ACC112 (cell line): ENCODE measurements at regions not wholly inside any gene's neighbourhood (a gene's known extent, or its start where the extent isn't known, plus 50 kb on each side); places are given as distances from the start of the nearest gene placed in this dataset.

Experiments
- H2AFZ ChIP-seq: fragments of 200-600 bp; sonication (generic); one replicate; pipeline ENCODE4 v1.6.0; 2017; ENCODE audit warnings: antibody characterized with exemption, low read length; ENCODE audit not compliant: unreplicated experiment
- H3K27ac ChIP-seq: fragments of 200-600 bp; sonication (generic); 2 replicates; pipeline ENCODE4 v1.5.1; 2014; ENCODE audit warnings: low read depth, mild to moderate bottlenecking, antibody characterized with exemption, low read length, moderate library complexity
- H3K27me3 ChIP-seq: fragments of 200-600 bp; sonication (generic); 2 replicates; pipeline ENCODE4 v1.6.1; 2014; ENCODE audit warnings: mild to moderate bottlenecking, antibody characterized with exemption, low read length, moderate library complexity, mixed read lengths; ENCODE audit not compliant: insufficient read depth
- H3K36me3 ChIP-seq: fragments of 200-600 bp; sonication (generic); 2 replicates; pipeline ENCODE4 v1.6.1; 2016; ENCODE audit warnings: mild to moderate bottlenecking, antibody characterized with exemption, low read length, moderate library complexity, mixed read lengths; ENCODE audit not compliant: insufficient read depth
- H3K4me1 ChIP-seq: fragments of 200-600 bp; sonication (generic); one replicate; pipeline ENCODE4 v1.6.1; 2016; ENCODE audit warnings: low read length, mixed read lengths; ENCODE audit not compliant: insufficient read depth, unreplicated experiment, control insufficient read depth
- H3K4me3 ChIP-seq: fragments of 200-600 bp; sonication (generic); 2 replicates; pipeline ENCODE4 v1.5.1; 2014; ENCODE audit warnings: mild to moderate bottlenecking, low read depth, low read length
- H3K79me2 ChIP-seq: fragments of 200-600 bp; sonication (generic); one replicate; pipeline ENCODE4 v1.6.0; 2016; ENCODE audit warnings: low read length; ENCODE audit not compliant: control insufficient read depth, unreplicated experiment, insufficient read depth

DNA sequence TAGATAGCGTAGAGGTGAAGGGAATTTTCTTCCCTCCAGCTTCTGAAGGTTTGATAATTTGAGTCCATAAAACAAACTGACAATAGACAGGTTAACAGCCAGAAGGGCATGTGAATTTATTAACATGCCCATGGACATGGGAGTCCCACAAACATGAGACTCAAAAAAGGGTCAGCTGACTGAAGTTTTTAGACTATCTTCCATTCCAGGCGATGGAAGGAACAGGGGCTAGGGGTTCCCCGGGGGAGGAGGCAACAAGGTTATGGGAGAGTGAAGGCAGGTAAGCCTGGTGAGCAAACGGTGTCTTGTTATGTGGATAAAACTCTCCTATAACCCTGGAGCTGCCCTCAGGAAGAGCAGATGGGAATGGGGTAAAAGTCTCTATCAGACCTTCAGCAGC is 81.5 kb upstream of the SORBS2 start:
- no peaks in the 10 kb centered on the region for H3K4me1 ChIP-seq

DNA sequence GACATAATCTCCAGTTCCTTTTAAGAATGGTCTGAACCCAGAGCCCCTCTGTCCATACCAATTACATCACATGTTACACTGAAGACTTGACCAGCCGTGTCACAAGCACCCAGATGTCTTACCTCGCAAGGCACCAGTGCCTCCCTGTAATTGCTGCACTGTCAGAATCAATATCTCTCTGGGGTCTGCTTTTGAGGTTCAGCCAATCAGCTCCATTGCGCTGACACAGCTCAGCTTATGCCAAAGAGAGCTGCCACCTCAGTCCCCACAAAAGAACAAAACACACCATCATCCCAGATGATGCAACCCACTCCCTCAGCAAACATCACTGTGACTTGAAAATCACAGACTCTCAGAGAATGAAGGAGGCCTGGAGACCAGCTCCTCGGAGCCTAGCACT is 82.5 kb upstream of the SORBS2 start:
- Histone ChIP-seq H3K4me1 (no peaks in the 10 kb centered on the region), H3K79me2 (no peaks in the 10 kb centered on the region), H2AFZ (no peak overlapping the region), H3K4me3 (no peak overlapping the region), H3K27me3 (no peaks in the 10 kb centered on the region), H3K36me3 (no peaks in the 10 kb centered on the region), H3K27ac (no peak overlapping the region)

More for the DNA sequence above, 81.5 kb upstream of the SORBS2 start:
- H2AFZ ChIP-seq: no peak overlapping the region
- no peaks in the 10 kb centered on the region for H3K27me3 ChIP-seq
- no peak overlapping the region for H3K27ac ChIP-seq
- H3K79me2 ChIP-seq: no peaks in the 10 kb centered on the region
- H3K36me3 ChIP-seq: no peaks in the 10 kb centered on the region
- H3K4me3 ChIP-seq: no peak overlapping the region

DNA sequence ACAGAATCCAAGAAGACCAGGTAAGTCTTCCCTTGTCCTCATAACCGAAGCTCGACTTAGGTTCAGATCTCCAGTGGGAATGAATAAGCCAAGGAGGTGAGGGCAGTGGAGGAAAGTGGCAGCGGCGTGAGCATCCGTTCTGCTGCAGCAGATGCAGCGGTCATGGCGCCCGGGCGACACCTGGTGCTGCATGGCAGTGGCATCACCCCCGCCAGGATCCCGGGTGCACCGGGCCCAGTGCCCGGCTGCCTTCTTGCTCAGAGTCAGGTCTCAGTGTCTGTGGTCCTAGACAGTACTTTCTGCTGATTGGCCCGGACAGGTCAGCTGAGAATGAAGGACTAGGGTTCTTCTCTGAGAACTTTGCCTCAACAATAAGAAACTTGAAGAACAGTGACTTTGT is 83.4 kb upstream of the SORBS2 start:
- H3K27me3 ChIP-seq: no peaks in the 10 kb centered on the region
- no peaks in the 10 kb centered on the region for H3K4me1 ChIP-seq
- no peaks in the 10 kb centered on the region for H3K79me2 ChIP-seq
- no peaks in the 10 kb centered on the region for H3K36me3 ChIP-seq
- H2AFZ ChIP-seq: no peak overlapping the region
- H3K27ac ChIP-seq: no peak overlapping the region
- H3K4me3 ChIP-seq: no peak overlapping the region

DNA sequence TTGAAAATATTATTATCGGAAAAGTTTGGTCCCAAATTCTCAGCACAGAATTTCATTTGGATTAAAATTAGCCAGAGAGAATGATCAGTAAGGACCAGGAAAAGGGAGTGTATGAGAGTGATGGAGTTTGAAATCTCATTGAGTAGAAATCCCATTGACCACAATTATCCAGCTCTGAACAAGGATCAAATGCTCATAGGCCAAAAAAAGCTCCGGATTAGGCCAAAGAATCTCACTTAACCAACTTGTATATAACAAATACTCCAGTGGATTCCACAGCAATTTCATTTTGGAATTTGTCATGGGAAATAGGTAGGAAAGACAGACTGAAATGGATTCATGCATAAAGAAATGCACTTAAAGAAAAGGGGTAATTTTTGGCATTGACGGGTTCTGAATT is 83.9 kb upstream of the SORBS2 start:
- H3K4me3 ChIP-seq: no peak overlapping the region
- H3K27me3 ChIP-seq: no peaks in the 10 kb centered on the region
- no peak overlapping the region for H3K27ac ChIP-seq
- no peak overlapping the region for H2AFZ ChIP-seq
- H3K79me2 ChIP-seq: no peaks in the 10 kb centered on the region
- H3K4me1 ChIP-seq: no peaks in the 10 kb centered on the region
- no peaks in the 10 kb centered on the region for H3K36me3 ChIP-seq

DNA sequence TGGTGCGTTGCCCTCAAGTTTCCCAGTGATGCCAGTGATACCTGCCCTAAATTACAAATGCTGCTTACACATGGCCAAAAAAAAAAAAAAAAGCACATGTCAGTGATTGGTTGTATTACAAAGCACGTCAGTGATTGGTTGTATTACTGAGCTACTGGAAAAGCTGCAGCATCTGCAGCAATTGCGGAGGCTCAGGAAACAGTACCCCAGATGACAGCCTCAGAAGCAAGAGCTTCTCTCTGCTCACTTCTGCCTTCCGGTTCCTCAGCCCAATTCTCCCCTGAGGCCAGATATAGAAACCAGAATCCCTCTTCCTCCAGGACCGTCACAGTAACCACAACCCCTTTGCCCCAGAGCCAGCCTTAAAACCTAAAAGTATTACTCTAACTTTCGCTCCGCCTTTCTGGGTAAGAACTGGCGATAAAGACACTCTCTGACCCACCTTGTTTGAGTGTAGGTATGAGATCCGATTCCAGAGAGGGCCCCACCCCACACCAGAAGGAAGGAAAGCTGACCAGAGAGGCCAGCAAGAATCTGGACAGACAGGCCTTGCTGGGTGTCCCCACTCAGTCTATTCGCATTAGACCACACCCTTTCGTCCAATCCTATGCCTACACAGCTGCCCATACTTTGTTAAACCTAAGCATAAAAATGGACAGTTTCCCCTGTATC is 85.0 kb upstream of the SORBS2 start:
- Histone ChIP-seq H3K4me3 (no peak overlapping the region), H3K4me1 (no peaks in the 10 kb centered on the region), H2AFZ (no peak overlapping the region)

DNA sequence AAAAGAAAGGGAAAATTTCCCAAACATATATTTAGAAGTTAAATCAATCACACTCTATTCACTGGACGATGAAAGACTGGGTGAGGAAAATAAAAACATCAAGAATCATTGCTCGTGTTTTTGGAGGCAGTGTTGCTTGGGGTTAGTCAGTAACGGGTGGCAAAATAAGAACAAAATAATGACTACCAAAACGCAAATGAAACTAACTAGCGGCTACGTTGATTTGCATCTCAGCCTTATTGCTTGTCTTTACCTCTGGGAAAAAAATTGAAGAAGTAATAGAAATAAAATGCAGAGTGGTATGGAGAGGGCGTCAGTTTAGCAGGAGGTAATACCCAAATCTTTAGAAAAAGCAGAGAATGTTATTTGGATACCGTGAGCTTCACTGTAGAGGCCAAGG is 86.4 kb upstream of the SORBS2 start:
- Histone ChIP-seq H3K4me3 (no peak overlapping the region), H3K27me3 (no peaks in the 10 kb centered on the region), H3K4me1 (no peaks in the 10 kb centered on the region), H3K36me3 (no peaks in the 10 kb centered on the region), H3K79me2 (no peaks in the 10 kb centered on the region), H2AFZ (no peak overlapping the region), H3K27ac (no peak overlapping the region)

More for the DNA sequence above, 85.0 kb upstream of the SORBS2 start:
- Histone ChIP-seq H3K27ac (no peak overlapping the region), H3K27me3 (no peaks in the 10 kb centered on the region), H3K36me3 (no peaks in the 10 kb centered on the region), H3K79me2 (no peaks in the 10 kb centered on the region)

DNA sequence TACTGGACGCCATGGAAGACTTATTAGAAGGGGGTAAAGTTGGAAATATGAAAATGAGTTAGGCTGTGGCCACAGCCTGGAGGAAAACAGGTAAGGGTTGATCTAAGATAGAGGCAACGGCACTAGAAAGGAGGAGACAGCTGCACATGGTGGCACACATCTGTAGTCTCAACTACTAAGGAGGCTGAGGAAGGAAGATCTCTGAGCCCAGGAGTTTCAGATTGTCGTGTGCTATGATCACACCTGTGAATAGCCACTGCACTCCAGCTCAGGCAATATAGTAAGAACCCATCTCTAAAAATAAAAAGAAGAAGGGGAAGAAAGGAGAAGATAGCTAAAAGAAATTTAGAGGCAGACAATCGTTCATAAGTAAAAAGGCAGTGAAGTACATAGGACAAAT is 87.8 kb upstream of the SORBS2 start:
- Histone ChIP-seq H3K4me1 (no peaks in the 10 kb centered on the region), H2AFZ (no peak overlapping the region), H3K27me3 (no peaks in the 10 kb centered on the region)

DNA sequence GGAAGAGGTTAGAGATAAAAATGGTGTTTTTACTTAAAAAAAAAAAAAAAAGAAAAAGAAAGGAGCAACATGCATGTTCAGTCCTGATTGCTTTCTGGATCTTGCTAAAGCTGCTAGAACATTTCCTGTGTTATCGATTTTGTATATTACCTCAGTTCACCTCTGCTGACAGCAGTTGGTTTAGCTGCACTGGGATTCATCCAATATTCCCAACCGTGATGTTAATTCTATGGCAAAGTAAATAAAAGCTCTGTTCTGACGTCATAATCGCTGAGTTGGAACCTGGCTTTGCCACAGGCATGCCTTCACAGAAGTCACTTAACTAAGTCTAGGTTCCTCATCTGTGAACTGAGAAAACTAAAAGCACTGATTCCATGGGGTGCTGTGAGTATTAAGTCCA is 90.7 kb upstream of the SORBS2 start:
- Histone ChIP-seq H3K27me3 (no peaks in the 10 kb centered on the region), H2AFZ (no peak overlapping the region), H3K36me3 (no peaks in the 10 kb centered on the region), H3K4me3 (no peak overlapping the region), H3K79me2 (no peaks in the 10 kb centered on the region), H3K27ac (no peak overlapping the region), H3K4me1 (no peaks in the 10 kb centered on the region)

More for the DNA sequence above, 87.8 kb upstream of the SORBS2 start:
- Histone ChIP-seq H3K36me3 (no peaks in the 10 kb centered on the region), H3K4me3 (no peak overlapping the region), H3K79me2 (no peaks in the 10 kb centered on the region), H3K27ac (no peak overlapping the region)

DNA sequence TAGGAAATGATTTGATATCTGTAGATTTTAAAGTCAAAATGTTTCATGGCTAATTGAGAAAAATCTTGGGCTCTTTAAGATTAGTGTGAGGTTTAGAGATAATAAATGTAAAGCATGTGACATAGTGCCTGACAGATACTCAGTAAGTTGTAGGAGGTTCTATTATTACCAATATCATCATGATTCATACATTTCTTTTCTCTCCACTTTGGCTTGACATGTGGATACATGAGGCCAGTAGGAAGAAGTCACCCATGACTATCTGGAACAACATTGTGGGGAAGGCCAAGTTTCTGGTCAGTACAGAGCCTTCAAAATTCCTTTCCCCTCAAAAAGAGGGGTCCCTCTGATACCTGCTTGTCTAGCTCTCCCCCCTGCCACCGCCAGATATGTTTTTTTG is 91.2 kb upstream of the SORBS2 start:
- H3K27me3 ChIP-seq: no peaks in the 10 kb centered on the region
- H3K79me2 ChIP-seq: no peaks in the 10 kb centered on the region
- no peak overlapping the region for H2AFZ ChIP-seq
- no peaks in the 10 kb centered on the region for H3K4me1 ChIP-seq
- H3K4me3 ChIP-seq: no peak overlapping the region
- H3K27ac ChIP-seq: no peak overlapping the region
- no peaks in the 10 kb centered on the region for H3K36me3 ChIP-seq

DNA sequence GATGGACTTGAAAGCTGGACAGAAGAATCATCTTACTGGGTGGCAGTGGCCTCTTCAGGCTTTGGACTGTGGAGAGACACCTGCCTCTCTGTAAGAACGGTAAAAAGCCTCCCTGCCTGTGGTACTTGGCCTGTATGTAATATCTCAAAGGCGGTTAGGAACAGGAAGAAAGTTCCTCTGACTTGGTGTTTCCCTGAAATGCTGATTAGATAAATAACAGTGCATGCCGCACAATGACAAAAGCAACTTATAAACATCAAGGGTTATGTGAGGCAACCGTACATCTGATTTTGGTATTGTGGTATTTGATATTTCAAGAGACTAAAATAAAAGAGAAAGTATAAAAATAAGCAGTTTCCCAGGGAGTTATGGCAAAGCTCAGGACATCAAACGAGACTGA is 92.4 kb upstream of the SORBS2 start:
- Histone ChIP-seq H3K36me3 (no peaks in the 10 kb centered on the region), H3K4me1 (no peaks in the 10 kb centered on the region), H3K27me3 (no peaks in the 10 kb centered on the region), H3K27ac (no peak overlapping the region), H3K79me2 (no peaks in the 10 kb centered on the region), H2AFZ (no peak overlapping the region), H3K4me3 (no peak overlapping the region)

DNA sequence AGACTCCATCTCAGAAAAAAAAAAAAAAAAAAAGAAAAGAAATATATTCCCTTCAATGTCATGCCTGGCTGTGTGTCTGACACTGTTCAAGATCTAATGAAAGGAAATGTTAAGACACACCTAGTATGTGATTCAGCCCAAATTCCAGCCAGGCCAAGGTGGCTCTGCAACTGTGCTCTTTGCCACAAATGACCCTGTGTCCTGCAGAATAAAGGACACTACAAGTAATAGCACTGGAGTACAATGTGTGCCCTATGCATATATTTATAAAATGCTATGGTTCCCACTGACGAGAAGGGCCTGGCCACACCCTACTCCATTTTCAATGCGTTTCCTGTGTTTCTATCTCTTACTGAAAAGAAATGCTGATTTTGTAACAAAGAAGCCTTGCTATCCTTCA is 98.0 kb upstream of the SORBS2 start:
- H2AFZ ChIP-seq: no peak overlapping the region
- no peaks in the 10 kb centered on the region for H3K27me3 ChIP-seq
- no peak overlapping the region for H3K4me3 ChIP-seq
- no peaks in the 10 kb centered on the region for H3K36me3 ChIP-seq
- H3K4me1 ChIP-seq: peaks cover 17% of the 10 kb centered on the region
- no peak overlapping the region for H3K27ac ChIP-seq
- H3K79me2 ChIP-seq: no peaks in the 10 kb centered on the region
